Erythroblast (primary cell): ENCODE measurements at regions not wholly inside any gene's neighbourhood (a gene's known extent, or its start where the extent isn't known, plus 50 kb on each side); places are given as distances from the start of the nearest gene placed in this dataset.

Experiments used
- GATA1 ChIP-seq: IDR thresholded peaks from 2 replicates; pipeline ENCODE4 v1.6.1; 2011; ENCODE audit warnings: low read depth, mild to moderate bottlenecking, control low read depth, low read length, moderate library complexity
- POLR2A ChIP-seq: IDR thresholded peaks from 2 replicates; pipeline ENCODE4 v1.6.1; 2011; ENCODE audit warnings: mild to moderate bottlenecking, low read length

- TF ChIP-seq POLR2A = no peak
- no peak for TF ChIP-seq GATA1
Observed at GRCh38 chr1:94623560-94624148, 82.1 kb upstream of the F3 start.
